ELF-1 (cell line): ENCODE measurements at regions not wholly inside any gene's neighbourhood (a gene's known extent, or its start where the extent isn't known, plus 50 kb on each side); places are given as distances from the start of the nearest gene placed in this dataset.
"Not testable (repeated sequence)": the region's sequence is repeated elsewhere in the genome, so short reads cannot be mapped to it uniquely, and the experiment has no call there.

ENCODE experiments used
- DNase-seq: peaks from one replicate; pipeline ENCODE4 v3.0.0-alpha.2; 2016; ENCODE audit warnings: low read depth, low spot score

GRCh38 chr12:107369679-107370078, 276.3 kb upstream of the CRY1 start:
- DNase-seq = no peak

DNA sequence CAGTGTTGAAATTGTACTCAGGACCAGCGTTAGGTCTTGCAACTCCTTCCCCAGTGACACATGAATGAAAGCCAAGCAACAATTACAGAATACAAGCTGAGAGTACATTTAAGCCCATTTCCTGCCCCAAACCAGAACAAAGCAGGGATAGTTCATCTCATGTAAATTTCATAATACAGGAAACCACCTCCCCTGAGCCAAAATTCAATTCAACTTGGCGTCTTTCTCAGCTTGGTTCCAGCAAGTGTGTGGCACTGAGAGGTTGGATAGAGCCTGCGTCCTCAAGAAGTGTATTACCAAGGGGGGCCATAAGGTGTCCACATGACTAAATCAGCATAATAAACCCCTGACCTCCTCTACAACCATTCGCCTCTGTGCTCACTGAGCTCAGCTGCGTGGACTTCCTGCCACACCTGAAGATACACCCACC, 278.9 kb upstream of the CRY1 start:
- no peak for DNase-seq

- no peak for DNase-seq
These were observed 280.0 kb upstream of the CRY1 start for GRCh38 chr12:107373238-107373809.

GRCh38 chr12:107374161-107374840, 281.0 kb upstream of the CRY1 start:
- no peak for DNase-seq

DNA sequence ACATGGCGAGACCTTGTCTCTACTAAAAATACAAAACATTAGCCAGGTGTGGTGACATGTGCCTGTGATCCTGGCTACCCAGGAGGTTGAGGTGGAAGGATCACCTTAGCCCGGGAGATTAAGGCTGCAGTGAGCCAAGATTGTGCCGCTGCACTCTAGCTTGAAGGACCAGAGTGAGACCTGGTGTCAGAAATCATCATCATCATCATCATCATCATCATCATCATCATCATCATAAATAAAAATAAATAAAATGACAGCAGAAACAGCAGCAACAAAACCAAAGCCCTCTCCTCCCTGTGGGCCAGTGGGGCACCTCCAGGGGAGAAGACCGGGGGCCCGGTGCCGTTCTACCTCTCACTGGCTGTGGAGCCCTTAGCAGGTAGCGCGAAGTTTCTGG, 281.9 kb upstream of the CRY1 start:
- no peak for DNase-seq

GRCh38 chr12:107377596-107378385, 284.4 kb upstream of the CRY1 start:
- DNase-seq = no peak

GRCh38 chr12:107378609-107379008, 285.3 kb upstream of the CRY1 start:
- no peak for DNase-seq

DNA sequence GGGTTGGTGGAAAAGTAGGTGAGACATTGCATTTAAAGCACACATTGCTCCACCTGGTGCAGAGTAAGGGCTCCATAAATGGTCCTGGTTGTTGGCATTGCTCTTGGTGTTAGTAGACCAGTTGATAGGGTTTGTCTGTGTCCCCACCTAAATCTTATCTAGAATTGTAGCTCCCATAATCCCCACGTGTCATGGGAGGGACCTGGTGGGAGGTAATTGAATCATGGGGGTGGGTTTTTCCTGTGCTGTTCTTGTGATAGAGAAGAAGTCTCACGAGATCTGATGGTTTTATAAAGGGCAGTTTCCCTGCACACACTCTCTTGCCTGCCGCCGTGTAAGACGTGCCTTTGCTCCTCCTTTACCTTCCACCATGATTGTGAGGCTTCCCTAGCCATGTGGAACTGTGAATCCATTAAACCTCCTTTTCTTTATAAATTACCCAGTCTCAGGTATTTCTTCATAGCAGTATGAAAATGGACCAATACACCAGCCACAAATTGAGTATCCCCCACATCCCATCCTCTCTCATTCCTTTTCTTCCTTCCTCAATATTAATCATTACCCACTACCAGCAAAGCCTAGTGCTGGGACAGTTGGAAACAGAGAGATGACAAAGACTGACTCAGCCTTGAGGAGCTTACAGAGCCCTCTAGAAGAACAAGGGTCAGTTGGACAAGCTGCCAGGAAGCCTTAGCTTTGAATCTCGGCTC, 285.9 kb upstream of the CRY1 start:
- not testable (repeated sequence) for DNase-seq

GRCh38 chr12:107379852-107380567, 286.7 kb upstream of the CRY1 start:
- no peak for DNase-seq

DNA sequence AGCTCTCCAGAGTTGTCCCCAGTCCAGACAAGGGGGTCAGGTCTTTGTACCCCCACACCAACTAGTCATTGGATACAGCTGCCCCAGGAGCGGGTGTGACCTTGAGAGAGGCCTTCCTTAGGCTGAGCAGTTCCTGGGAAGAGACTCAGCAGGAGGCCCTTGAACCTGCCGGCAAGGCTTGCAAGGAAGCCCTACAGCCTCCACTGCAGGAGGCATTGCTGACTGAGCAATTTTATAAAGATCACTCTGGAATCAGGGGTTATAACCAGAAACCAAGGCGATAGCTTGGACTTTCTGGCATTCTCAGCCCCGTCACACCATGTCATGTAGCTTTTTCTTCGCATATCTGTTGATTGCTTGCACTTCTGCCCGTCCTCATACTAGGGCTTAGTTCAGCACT, 291.3 kb upstream of the CRY1 start:
- no peak for DNase-seq

DNA sequence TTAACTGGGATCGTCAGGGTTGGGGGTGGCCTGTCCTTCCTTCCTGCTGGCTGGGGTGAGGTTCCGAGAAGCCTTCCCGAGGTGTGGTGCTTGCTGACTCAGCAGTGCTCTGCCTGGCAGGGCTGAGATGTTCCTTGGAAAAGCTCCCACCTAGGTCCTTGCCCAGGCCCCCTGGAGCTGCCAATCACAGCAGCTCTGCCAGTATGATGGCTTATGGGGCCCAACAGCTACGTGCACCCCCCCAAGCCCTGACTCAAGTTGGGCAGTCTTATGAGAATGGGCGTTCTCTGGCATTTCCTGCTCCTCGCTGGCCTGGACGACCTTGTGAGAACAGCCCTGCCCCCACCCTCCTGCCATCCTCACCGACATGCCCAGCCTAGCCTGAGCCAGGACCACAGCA, 292.2 kb upstream of the CRY1 start:
- no peak for DNase-seq

DNA sequence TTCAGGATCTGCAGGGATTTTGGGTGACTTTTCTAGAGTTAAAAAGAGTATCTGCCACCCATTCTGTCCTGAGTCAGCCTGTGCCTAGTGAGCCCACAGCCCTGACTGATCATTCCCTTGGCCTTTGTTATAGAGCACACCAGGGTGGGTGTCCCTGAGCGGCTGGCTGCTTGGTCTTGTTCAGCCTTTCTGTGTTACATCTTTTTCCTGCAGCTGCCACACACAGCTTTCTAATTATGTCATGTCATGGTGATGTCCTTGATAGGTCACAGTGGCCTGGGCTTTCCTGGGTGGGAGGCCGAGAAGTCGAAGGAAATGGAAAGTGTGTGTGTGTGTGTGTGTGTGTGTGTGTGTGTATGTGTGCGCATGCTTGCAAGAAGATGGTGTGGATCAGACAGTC, 293.2 kb upstream of the CRY1 start:
- DNase-seq = no peak

GRCh38 chr12:107388263-107388662, 294.9 kb upstream of the CRY1 start:
- DNase-seq = no peak

- no peak for DNase-seq
These were observed 295.2 kb upstream of the PWP1 start for GRCh38 chr12:107390414-107390813.

- no peak for DNase-seq
These were observed 292.4 kb upstream of the PWP1 start for GRCh38 chr12:107393043-107393717.

GRCh38 chr12:107394693-107395092, 290.9 kb upstream of the PWP1 start:
- no peak for DNase-seq

- no peak for DNase-seq
These were observed 289.8 kb upstream of the PWP1 start for GRCh38 chr12:107395817-107396216.

DNA sequence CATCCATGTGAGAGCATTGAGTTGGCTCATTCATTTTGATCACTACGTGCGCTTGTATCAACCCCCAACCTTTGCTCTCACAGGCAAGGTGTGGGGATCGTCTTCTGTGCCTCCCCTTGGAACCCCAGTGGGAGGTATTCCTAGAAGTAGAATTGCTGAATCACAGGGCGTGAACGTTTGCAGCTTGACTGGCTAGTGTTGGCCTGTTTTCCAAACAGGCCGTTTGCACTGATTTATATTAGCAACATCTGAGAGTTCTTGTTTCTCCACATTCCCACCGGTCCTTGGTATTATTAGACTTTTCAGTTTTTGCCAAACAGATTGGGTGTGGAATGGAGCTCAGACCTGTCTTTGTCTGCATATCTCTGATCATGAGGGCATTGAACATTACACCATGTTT, 288.6 kb upstream of the PWP1 start:
- DNase-seq = no peak

GRCh38 chr12:107397890-107398500, 287.6 kb upstream of the PWP1 start:
- no peak for DNase-seq

GRCh38 chr12:107399046-107399445, 286.6 kb upstream of the PWP1 start:
- DNase-seq = no peak
